AG10803 (cell line): ENCODE measurements at regions not wholly inside any gene's neighbourhood (a gene's known extent, or its start where the extent isn't known, plus 50 kb on each side); places are given as distances from the start of the nearest gene placed in this dataset.

Source experiments
- DNase-seq: peaks from one replicate; pipeline ENCODE4 v3.0.0; 2010; ENCODE audit warnings: low read depth
- H3K4me3 ChIP-seq: 2 replicates; pipeline ENCODE4 v1.5.1; 2011; ENCODE audit warnings: mild to moderate bottlenecking, low read length, control low read depth
- TF ChIP-seq, protein P1 (sequence below): conservative IDR thresholded peaks from 2 replicates; pipeline ENCODE4 v1.5.1; 2011; ENCODE audit warnings: mild to moderate bottlenecking, low read length, control low read depth, inconsistent platforms

DNA sequence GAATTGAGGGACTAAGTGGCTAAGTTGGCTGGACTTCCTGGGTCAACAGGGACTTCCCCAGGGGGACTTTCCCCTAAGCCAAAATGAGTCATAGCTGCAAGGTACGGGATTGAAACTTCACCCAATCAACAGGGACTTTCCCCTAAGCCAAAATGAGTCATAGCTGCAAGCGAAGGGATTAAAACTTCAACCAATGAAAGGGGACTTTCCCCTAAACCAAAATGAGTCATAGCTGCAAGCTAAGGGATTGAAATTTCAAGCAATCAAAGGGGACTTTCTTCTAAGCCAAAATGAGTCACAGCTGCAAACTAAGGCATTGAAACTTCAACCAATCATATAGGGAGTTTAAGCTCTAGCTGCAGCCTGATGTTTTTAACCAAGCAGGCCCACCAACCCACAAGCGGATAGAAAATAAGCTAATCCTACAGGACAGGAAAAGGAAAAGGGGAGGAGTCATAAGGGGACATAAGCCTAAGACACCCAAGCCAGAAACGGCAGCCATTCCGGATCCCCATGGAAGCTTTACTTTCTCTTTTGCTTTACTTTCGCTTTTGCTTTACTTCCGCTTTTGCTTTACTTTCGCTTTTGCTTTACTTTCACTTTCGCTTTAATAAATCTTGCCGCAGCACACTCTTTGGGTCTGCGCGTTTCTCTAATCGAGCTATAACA lies 1375.4 kb upstream of the CELF4 start:
- TF ChIP-seq, protein P1, sequence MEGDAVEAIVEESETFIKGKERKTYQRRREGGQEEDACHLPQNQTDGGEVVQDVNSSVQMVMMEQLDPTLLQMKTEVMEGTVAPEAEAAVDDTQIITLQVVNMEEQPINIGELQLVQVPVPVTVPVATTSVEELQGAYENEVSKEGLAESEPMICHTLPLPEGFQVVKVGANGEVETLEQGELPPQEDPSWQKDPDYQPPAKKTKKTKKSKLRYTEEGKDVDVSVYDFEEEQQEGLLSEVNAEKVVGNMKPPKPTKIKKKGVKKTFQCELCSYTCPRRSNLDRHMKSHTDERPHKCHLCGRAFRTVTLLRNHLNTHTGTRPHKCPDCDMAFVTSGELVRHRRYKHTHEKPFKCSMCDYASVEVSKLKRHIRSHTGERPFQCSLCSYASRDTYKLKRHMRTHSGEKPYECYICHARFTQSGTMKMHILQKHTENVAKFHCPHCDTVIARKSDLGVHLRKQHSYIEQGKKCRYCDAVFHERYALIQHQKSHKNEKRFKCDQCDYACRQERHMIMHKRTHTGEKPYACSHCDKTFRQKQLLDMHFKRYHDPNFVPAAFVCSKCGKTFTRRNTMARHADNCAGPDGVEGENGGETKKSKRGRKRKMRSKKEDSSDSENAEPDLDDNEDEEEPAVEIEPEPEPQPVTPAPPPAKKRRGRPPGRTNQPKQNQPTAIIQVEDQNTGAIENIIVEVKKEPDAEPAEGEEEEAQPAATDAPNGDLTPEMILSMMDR = no peak
- no peak for DNase-seq
- H3K4me3 ChIP-seq = no peak overlapping the region

DNA sequence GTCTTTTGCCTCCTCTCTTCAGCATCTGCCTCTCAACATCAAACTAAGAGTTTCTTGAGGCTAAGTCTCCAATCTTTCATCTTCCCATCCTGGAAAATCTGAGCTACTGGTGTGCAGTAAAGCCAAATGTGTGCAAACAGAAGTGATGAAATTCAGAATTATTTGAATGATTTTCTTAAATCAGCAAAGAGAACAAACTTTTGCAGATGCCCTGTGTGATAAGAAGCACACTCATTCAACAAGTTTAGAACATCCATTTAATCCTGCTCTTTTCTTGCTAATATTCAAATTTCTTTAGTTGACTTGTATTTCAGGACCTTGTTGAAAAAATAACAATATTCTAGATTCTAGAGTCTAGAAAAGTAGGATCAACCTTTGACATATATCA lies 1374.9 kb upstream of the CELF4 start:
- no peak overlapping the region for H3K4me3 ChIP-seq
- TF ChIP-seq, protein P1 = no peak
- no peak for DNase-seq

DNA sequence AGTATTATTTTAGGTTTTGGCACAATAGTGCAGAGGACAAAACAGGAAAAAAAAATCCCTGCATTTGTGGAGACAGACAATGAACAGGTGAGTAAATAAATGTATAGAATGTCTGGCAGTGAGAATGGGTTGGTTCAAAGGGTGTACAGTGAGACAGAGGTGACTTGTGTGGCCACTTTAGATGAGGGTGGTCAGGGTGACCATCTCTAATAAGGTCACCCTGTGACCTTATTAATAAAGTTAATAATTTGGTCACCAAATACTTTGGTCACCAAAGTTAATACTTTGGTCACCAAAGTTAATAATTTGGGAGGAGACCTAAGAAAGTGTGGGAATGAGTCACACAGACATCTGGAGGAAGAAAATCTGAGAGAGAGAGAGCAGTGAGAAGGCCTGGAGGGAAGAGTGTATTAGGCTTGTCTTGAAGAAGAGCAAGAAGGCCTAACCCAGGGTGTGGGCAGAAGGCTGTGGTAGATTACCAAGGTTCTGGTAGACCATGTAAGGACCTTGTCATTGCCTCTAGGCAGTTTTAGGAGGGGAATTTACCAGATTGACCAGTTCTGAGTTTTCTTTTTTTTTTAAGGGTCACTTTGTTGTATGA lies 1368.4 kb upstream of the CELF4 start:
- H3K4me3 ChIP-seq = no peak overlapping the region
- TF ChIP-seq, protein P1 = no peak
- DNase-seq = no peak

DNA sequence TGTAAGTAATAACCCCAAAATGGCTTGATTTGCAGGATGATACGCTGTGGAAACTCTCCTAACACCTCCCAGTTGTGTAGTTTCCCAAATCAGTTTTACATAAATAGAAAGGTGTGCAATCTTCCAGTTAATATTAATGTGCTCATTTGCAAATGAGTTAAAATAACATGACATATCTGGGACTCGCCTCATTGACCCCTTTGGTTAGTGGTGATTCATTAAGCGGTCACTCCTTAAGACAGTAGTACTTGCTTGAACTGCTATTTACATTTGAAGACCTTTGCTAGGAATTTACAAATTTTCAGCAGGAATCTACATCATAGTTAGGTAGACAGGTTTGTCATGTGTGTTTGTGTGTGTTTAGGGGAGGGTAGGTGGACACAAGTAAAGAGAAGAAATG lies 1367.7 kb upstream of the CELF4 start:
- H3K4me3 ChIP-seq = no peak overlapping the region
- TF ChIP-seq, protein P1 = no peak
- DNase-seq = no peak

DNA sequence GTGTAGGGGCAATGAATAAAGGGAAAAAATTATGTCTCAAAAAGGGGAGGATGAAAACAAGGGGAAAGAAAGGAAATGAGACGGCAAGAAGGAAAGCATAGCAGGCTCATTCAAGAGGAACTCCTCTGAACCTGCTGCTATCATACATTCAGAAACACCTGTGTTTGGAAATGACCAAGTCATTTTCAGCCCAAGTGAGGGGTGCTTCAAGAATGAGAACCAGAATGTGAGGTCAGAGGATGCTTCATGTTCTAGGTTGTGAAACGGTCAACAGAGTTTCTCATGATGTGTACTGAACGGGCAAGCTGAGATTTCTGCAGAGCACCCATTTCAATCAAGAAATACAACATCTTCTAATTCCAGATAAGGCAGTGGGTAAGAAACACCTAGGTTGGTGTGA lies 1367.2 kb upstream of the CELF4 start:
- H3K4me3 ChIP-seq = no peak overlapping the region
- DNase-seq = no peak
- TF ChIP-seq, protein P1 = no peak

DNA sequence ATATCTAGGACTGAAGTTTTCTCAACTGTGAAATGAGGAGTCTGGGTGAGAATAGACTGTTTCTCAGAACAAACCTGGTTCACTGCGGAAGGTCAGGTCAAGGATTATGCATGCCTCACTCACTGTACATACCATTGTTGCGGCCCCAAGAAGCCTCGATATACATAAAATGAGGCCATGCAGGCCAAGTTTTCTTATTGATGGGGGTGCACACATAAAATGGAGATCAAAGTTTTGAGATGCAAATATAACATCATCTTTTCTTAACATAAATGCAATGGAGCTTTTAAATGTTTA lies 1366.1 kb upstream of the CELF4 start:
- H3K4me3 ChIP-seq = no peak overlapping the region
- TF ChIP-seq, protein P1 = no peak
- no peak for DNase-seq
